GM23338 (cell line): ENCODE measurements at regions not wholly inside any gene's neighbourhood (a gene's known extent, or its start where the extent isn't known, plus 50 kb on each side); places are given as distances from the start of the nearest gene placed in this dataset.

Experiments
- ATAC-seq: fragments of 200-7000 bp; cut with Tn5 transposase; 3 replicates; pipeline ENCODE4 v1.9.1; 2020
- DNase-seq: peaks from one replicate; pipeline ENCODE4 v3.0.0-alpha.2; 2015; ENCODE audit warnings: low spot score
- H2AFZ ChIP-seq: fragments of 200-600 bp; sonication (generic); 2 replicates; pipeline ENCODE4 v1.8.0; 2016; ENCODE audit warnings: antibody characterized with exemption, mild to moderate bottlenecking, moderate library complexity
- H3F3A ChIP-seq: fragments of 200-600 bp; sonication (generic); replicated peaks from 2 replicates; pipeline ENCODE4 v1.8.0; 2017; ENCODE audit warnings: antibody characterized with exemption, mixed run types, low read depth
- H3K27ac ChIP-seq: fragments of 200-600 bp; sonication (generic); 2 replicates; pipeline ENCODE4 v1.6.1; 2016; ENCODE audit warnings: low read depth
- H3K27me3 ChIP-seq: fragments of 200-600 bp; sonication (generic); 2 replicates; pipeline ENCODE4 v1.8.0; 2016; ENCODE audit warnings: mild to moderate bottlenecking, mixed run types, moderate library complexity; ENCODE audit not compliant: insufficient read depth
- H3K36me3 ChIP-seq: fragments of 200-600 bp; sonication (generic); 2 replicates; pipeline ENCODE4 v1.8.0; 2016; ENCODE audit warnings: mild to moderate bottlenecking; ENCODE audit not compliant: insufficient read depth
- H3K4me1 ChIP-seq: fragments of 200-600 bp; sonication (generic); 2 replicates; pipeline ENCODE4 v1.8.0; 2016; ENCODE audit warnings: mild to moderate bottlenecking, moderate library complexity; ENCODE audit not compliant: insufficient read depth
- H3K4me2 ChIP-seq: fragments of 200-600 bp; sonication (generic); 2 replicates; pipeline ENCODE4 v1.7.1; 2017; ENCODE audit warnings: mixed run types
- H3K4me3 ChIP-seq: fragments of 200-600 bp; sonication (generic); 2 replicates; pipeline ENCODE4 v1.6.1; 2016; ENCODE audit warnings: mixed run types
- H3K79me2 ChIP-seq: fragments of 200-600 bp; sonication (generic); replicated peaks from 2 replicates; pipeline ENCODE4 v1.8.0; 2017; ENCODE audit warnings: mild to moderate bottlenecking; ENCODE audit not compliant: insufficient read depth
- H3K9me2 ChIP-seq: fragments of 200-600 bp; sonication (generic); 2 replicates; pipeline ENCODE4 v1.8.0; 2017; ENCODE audit not compliant: insufficient read depth
- H4K20me1 ChIP-seq: fragments of 200-600 bp; sonication (generic); replicated peaks from 2 replicates; pipeline ENCODE4 v1.8.0; 2017; ENCODE audit warnings: mild to moderate bottlenecking; ENCODE audit not compliant: insufficient read depth
- H3K27ac Mint-ChIP-seq: 2 replicates; pipeline ENCODE4 v1.8.0; 2020; ENCODE audit warnings: inconsistent platforms, mild to moderate bottlenecking, moderate library complexity, mixed read lengths
- H3K27me3 Mint-ChIP-seq: 3 replicates; pipeline ENCODE4 v1.8.0; 2022; ENCODE audit warnings: low read depth, mild to moderate bottlenecking, moderate library complexity, mixed read lengths, inconsistent platforms; ENCODE audit not compliant: insufficient read depth, poor library complexity
- H3K36me3 Mint-ChIP-seq: 3 replicates; pipeline ENCODE4 v1.8.0; 2021; ENCODE audit warnings: low read depth, mild to moderate bottlenecking, inconsistent platforms, moderate library complexity, mixed read lengths
- H3K4me1 Mint-ChIP-seq: 3 replicates; pipeline ENCODE4 v1.8.0; 2020; ENCODE audit warnings: mild to moderate bottlenecking, inconsistent platforms, mixed read lengths
- H3K4me3 Mint-ChIP-seq: 3 replicates; pipeline ENCODE4 v1.8.0; 2021; ENCODE audit warnings: moderate library complexity, mild to moderate bottlenecking, inconsistent platforms, mixed read lengths
- H3K9me3 Mint-ChIP-seq: 3 replicates; pipeline ENCODE4 v1.8.0; 2020; ENCODE audit warnings: moderate library complexity, mild to moderate bottlenecking, inconsistent platforms, mixed read lengths
- CREB1 ChIP-seq: fragments of 250-450 bp; sonication (Bioruptor Pico); IDR thresholded peaks from 2 replicates; pipeline ENCODE4 v1.5.0; 2020; ENCODE audit warnings: low read depth, mild to moderate bottlenecking, moderate library complexity
- ETS1 ChIP-seq: IDR thresholded peaks from 2 replicates; pipeline ENCODE4 v1.6.1; 2016; ENCODE audit warnings: antibody characterized with exemption
- EZH2 ChIP-seq: fragments of 200-600 bp; sonication (generic); IDR thresholded peaks from one replicate; pipeline ENCODE4 v1.8.0; 2017; ENCODE audit warnings: antibody characterized with exemption, mild to moderate bottlenecking, low read depth; ENCODE audit not compliant: unreplicated experiment
- JUNB ChIP-seq: IDR thresholded peaks from one replicate; pipeline ENCODE4 v1.6.1; 2016; ENCODE audit warnings: antibody characterized with exemption; ENCODE audit not compliant: unreplicated experiment
- NANOG ChIP-seq: IDR thresholded peaks from 2 replicates; pipeline ENCODE4 v1.6.1; 2016; ENCODE audit warnings: antibody characterized with exemption, borderline replicate concordance
- POLR2AphosphoS5 ChIP-seq: IDR thresholded peaks from 2 replicates; pipeline ENCODE4 v1.6.1; 2016; ENCODE audit warnings: antibody characterized with exemption, low read depth
- STAT1 ChIP-seq: IDR thresholded peaks from one replicate; pipeline ENCODE4 v1.6.1; 2016; ENCODE audit warnings: antibody characterized with exemption; ENCODE audit not compliant: unreplicated experiment
- ZNF114 ChIP-seq: fragments of 250-450 bp; sonication (Bioruptor Pico); IDR thresholded peaks from 2 replicates; pipeline ENCODE4 v1.5.0; 2020; ENCODE audit warnings: mild to moderate bottlenecking, moderate library complexity
- TF ChIP-seq, protein P1 (sequence below): fragments of 250-450 bp; sonication (Bioruptor Pico); IDR thresholded peaks from 2 replicates; pipeline ENCODE4 v1.5.0; 2020; ENCODE audit warnings: mild to moderate bottlenecking, moderate library complexity
- TF ChIP-seq, protein P2 (sequence below): IDR thresholded peaks from one replicate; pipeline ENCODE4 v1.6.1; 2018; ENCODE audit warnings: antibody characterized with exemption; ENCODE audit not compliant: unreplicated experiment

DNA sequence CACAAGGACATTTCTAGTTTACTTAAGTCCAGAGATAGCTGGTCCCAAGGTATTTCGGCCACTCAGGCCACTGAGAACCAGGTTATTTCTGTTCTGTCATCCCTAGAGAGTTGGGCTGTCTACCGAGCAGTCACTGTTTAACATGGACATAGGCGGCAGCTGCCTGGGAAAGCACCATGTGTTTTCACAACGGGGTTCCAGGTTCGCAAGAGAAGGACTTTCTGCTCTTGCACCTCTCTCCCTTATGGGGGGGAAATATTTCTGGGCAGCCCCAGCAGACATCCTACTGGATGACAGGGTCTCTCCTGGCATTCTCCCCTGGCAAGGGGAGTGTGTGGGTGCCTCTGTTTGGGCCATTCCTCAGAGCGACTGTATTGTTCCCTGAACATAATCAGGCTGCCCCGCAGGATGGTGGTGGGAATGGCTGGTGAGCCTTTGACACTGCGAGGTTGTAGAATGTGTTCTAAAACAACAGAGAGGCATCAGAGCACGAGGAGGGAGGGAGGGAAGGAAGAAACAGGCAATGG lies 64.4 kb upstream of the DUSP22 start:
- peaks cover 8% of the 10 kb centered on the region; the same call in 2 of the 3 replicates for H3K9me3 Mint-ChIP-seq
- Histone ChIP-seq H3K4me1 (no peaks in the 10 kb centered on the region; the same call in 1 of the 2 replicates), H4K20me1 (no peaks in the 10 kb centered on the region), H3K79me2 (no peaks in the 10 kb centered on the region), H3K36me3 (no peaks in the 10 kb centered on the region), H3K9me2 (no peaks in the 10 kb centered on the region), H2AFZ (no peak overlapping the region), H3K4me3 (no peak overlapping the region), H3F3A (no peaks in the 10 kb centered on the region), H3K27me3 (no peaks in the 10 kb centered on the region), H3K27ac (no peak overlapping the region), H3K4me2 (no peak overlapping the region)
- no peak overlapping the region for H3K27ac Mint-ChIP-seq
- peaks cover 9% of the 10 kb centered on the region for H3K4me1 Mint-ChIP-seq
- no peaks in the 10 kb centered on the region for H3K36me3 Mint-ChIP-seq
- ATAC-seq (peak; percentile 53), DNase-seq (no peak)
- peaks cover 7% of the 10 kb centered on the region for H3K27me3 Mint-ChIP-seq
- TF ChIP-seq CREB1 = no peak
- TF ChIP-seq EZH2 = no peak
- TF ChIP-seq NANOG = no peak
- no peak overlapping the region for H3K4me3 Mint-ChIP-seq

DNA sequence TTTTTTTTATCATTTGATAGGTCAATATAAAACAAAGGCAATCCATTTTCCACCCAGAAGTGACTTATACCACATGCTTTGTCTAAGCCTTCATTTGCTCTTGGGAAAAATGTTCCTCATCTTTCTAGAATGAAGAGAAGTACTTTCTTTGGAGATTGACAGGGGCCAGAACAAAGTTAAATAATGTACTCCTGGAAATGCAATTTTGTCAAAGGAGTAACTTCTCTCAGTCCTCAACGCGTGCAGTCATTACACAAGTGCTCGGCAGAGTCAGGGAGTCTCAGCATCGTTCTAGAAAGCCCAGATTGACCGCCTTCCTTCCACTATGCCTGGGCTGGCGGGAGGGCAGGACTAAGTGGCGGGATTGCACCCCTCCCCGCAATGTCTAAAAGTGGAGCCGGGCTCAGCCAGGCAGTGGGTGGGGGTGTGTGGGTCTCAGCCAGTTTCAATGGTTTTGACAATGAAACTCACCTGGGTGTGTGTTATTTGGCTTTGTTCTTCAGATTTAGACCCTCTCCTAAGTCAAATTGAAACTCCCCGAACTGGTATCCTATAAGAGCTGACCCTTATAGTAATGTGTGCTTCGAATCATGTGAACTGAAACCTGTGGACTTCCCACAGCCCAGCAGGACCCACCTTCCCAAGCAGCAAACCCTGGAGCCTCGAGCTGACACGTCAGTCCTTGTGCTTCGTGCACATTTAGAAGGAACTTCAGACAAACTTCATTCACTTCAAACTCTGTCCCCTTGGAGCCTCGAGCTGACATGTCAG lies 63.2 kb upstream of the DUSP22 start:
- no peaks in the 10 kb centered on the region for H3K27me3 ChIP-seq
- no peaks in the 10 kb centered on the region for H3K36me3 ChIP-seq
- H3K4me1 ChIP-seq = no peaks in the 10 kb centered on the region
- H4K20me1 ChIP-seq = no peaks in the 10 kb centered on the region
- no peak for ATAC-seq
- no peaks in the 10 kb centered on the region for H3F3A ChIP-seq
- no peak for DNase-seq
- no peak overlapping the region for H3K4me2 ChIP-seq
- no peak overlapping the region for H3K4me3 ChIP-seq
- no peaks in the 10 kb centered on the region for H3K79me2 ChIP-seq
- H3K27ac ChIP-seq = no peak overlapping the region
- Mint-ChIP-seq H3K36me3 (no peaks in the 10 kb centered on the region), H3K27ac (no peak overlapping the region), H3K4me3 (no peak overlapping the region), H3K9me3 (peaks cover 10% of the 10 kb centered on the region; the same call in 2 of the 3 replicates), H3K4me1 (no peaks in the 10 kb centered on the region; the same call in 2 of the 3 replicates), H3K27me3 (peaks cover 6% of the 10 kb centered on the region)
- H3K9me2 ChIP-seq = no peaks in the 10 kb centered on the region
- no peak overlapping the region for H2AFZ ChIP-seq
- no peak for TF ChIP-seq EZH2
- TF ChIP-seq STAT1 = no peak
- no peak for TF ChIP-seq ZNF114 (CRISPR knock-in tag)
- TF ChIP-seq, protein P1, sequence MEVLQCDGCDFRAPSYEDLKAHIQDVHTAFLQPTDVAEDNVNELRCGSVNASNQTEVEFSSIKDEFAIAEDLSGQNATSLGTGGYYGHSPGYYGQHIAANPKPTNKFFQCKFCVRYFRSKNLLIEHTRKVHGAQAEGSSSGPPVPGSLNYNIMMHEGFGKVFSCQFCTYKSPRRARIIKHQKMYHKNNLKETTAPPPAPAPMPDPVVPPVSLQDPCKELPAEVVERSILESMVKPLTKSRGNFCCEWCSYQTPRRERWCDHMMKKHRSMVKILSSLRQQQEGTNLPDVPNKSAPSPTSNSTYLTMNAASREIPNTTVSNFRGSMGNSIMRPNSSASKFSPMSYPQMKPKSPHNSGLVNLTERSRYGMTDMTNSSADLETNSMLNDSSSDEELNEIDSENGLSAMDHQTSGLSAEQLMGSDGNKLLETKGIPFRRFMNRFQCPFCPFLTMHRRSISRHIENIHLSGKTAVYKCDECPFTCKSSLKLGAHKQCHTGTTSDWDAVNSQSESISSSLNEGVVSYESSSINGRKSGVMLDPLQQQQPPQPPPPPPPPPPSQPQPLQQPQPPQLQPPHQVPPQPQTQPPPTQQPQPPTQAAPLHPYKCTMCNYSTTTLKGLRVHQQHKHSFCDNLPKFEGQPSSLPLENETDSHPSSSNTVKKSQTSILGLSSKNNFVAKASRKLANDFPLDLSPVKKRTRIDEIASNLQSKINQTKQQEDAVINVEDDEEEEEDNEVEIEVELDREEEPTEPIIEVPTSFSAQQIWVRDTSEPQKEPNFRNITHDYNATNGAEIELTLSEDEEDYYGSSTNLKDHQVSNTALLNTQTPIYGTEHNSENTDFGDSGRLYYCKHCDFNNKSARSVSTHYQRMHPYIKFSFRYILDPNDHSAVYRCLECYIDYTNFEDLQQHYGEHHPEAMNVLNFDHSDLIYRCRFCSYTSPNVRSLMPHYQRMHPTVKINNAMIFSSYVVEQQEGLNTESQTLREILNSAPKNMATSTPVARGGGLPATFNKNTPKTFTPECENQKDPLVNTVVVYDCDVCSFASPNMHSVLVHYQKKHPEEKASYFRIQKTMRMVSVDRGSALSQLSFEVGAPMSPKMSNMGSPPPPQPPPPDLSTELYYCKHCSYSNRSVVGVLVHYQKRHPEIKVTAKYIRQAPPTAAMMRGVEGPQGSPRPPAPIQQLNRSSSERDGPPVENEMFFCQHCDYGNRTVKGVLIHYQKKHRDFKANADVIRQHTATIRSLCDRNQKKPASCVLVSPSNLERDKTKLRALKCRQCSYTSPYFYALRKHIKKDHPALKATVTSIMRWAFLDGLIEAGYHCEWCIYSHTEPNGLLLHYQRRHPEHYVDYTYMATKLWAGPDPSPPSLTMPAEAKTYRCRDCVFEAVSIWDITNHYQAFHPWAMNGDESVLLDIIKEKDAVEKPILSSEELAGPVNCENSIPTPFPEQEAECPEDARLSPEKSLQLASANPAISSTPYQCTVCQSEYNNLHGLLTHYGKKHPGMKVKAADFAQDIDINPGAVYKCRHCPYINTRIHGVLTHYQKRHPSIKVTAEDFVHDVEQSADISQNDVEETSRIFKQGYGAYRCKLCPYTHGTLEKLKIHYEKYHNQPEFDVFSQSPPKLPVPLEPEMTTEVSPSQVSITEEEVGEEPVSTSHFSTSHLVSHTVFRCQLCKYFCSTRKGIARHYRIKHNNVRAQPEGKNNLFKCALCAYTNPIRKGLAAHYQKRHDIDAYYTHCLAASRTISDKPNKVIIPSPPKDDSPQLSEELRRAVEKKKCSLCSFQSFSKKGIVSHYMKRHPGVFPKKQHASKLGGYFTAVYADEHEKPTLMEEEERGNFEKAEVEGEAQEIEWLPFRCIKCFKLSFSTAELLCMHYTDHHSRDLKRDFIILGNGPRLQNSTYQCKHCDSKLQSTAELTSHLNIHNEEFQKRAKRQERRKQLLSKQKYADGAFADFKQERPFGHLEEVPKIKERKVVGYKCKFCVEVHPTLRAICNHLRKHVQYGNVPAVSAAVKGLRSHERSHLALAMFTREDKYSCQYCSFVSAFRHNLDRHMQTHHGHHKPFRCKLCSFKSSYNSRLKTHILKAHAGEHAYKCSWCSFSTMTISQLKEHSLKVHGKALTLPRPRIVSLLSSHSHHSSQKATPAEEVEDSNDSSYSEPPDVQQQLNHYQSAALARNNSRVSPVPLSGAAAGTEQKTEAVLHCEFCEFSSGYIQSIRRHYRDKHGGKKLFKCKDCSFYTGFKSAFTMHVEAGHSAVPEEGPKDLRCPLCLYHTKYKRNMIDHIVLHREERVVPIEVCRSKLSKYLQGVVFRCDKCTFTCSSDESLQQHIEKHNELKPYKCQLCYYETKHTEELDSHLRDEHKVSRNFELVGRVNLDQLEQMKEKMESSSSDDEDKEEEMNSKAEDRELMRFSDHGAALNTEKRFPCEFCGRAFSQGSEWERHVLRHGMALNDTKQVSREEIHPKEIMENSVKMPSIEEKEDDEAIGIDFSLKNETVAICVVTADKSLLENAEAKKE (CRISPR knock-in tag) = no peak
- TF ChIP-seq, protein P2, sequence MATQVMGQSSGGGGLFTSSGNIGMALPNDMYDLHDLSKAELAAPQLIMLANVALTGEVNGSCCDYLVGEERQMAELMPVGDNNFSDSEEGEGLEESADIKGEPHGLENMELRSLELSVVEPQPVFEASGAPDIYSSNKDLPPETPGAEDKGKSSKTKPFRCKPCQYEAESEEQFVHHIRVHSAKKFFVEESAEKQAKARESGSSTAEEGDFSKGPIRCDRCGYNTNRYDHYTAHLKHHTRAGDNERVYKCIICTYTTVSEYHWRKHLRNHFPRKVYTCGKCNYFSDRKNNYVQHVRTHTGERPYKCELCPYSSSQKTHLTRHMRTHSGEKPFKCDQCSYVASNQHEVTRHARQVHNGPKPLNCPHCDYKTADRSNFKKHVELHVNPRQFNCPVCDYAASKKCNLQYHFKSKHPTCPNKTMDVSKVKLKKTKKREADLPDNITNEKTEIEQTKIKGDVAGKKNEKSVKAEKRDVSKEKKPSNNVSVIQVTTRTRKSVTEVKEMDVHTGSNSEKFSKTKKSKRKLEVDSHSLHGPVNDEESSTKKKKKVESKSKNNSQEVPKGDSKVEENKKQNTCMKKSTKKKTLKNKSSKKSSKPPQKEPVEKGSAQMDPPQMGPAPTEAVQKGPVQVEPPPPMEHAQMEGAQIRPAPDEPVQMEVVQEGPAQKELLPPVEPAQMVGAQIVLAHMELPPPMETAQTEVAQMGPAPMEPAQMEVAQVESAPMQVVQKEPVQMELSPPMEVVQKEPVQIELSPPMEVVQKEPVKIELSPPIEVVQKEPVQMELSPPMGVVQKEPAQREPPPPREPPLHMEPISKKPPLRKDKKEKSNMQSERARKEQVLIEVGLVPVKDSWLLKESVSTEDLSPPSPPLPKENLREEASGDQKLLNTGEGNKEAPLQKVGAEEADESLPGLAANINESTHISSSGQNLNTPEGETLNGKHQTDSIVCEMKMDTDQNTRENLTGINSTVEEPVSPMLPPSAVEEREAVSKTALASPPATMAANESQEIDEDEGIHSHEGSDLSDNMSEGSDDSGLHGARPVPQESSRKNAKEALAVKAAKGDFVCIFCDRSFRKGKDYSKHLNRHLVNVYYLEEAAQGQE = no peak
- no peak for TF ChIP-seq POLR2AphosphoS5
- TF ChIP-seq JUNB = no peak
- no peak for TF ChIP-seq NANOG
- TF ChIP-seq ETS1 = no peak
- TF ChIP-seq CREB1 = no peak
